ENCODE measurements at regions not wholly inside any gene's neighbourhood (a gene's known extent, or its start where the extent isn't known, plus 50 kb on each side); places are given as distances from the start of the nearest gene placed in this dataset.
"Not testable (repeated sequence)": the region's sequence is repeated elsewhere in the genome, so short reads cannot be mapped to it uniquely, and the experiment has no call there.

DNA sequence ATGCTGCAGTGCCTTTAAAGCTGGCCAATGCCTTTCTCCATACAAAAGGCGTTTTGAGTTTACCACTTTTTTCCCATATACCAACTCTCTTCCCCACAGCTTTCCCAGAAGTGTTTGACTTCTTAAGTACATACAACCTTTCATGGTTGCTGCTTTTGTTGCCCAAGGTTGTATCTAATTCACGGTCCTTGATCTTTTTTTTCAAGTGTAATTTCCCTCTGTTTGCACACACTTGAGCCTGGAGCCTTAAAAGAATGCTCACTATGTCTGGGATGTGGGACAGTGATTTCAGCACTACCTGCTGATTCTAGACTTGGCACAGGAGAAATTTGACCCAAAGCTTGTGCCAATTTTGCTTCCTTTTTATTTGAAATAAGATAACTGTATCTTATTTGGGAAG is 324.7 kb downstream of the ANAPC1 start:
- TF ChIP-seq POLR2A (IDR thresholded peaks at IDR 0.05) = not testable (repeated sequence)
- TF ChIP-seq, protein P1, sequence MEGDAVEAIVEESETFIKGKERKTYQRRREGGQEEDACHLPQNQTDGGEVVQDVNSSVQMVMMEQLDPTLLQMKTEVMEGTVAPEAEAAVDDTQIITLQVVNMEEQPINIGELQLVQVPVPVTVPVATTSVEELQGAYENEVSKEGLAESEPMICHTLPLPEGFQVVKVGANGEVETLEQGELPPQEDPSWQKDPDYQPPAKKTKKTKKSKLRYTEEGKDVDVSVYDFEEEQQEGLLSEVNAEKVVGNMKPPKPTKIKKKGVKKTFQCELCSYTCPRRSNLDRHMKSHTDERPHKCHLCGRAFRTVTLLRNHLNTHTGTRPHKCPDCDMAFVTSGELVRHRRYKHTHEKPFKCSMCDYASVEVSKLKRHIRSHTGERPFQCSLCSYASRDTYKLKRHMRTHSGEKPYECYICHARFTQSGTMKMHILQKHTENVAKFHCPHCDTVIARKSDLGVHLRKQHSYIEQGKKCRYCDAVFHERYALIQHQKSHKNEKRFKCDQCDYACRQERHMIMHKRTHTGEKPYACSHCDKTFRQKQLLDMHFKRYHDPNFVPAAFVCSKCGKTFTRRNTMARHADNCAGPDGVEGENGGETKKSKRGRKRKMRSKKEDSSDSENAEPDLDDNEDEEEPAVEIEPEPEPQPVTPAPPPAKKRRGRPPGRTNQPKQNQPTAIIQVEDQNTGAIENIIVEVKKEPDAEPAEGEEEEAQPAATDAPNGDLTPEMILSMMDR (IDR thresholded peaks at IDR 0.05) = not testable (repeated sequence)

Data from Peyer's patch (tissue), 4 donors.